Activated T-helper 9 cell treated with anti-CD3 and anti-CD28 coated beads, Interleukin-2, amount 50 U/mL, for 16 hours (primary cell): ENCODE measurements at regions not wholly inside any gene's neighbourhood (a gene's known extent, or its start where the extent isn't known, plus 50 kb on each side); places are given as distances from the start of the nearest gene placed in this dataset.
"Not testable (repeated sequence)": the region's sequence is repeated elsewhere in the genome, so short reads cannot be mapped to it uniquely, and the experiment has no call there.

Experiments
- DNase-seq: peaks from one replicate; pipeline ENCODE4 v3.0.0-alpha.2; 2020; ENCODE audit warnings: low read depth

DNA sequence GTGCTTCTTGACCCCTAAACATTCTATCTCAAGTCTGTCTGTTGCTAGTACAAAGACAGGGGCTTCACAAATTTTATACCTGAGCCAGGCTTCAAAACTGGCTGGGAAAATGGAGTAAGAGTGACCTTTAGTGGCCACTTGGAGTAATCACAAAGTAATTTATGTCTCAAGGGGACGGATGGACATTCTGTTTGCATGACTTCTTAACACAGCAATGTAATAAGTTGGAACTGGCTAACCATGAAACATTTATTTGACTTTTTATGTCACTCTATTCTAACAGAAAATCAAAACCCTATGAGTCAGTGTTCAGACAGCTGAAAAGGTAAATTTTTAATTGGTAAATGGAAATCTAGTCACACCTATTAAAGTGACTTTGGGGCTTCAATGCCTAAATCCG lies 600.6 kb downstream of the ANKRD50 start:
- no peak for DNase-seq

DNA sequence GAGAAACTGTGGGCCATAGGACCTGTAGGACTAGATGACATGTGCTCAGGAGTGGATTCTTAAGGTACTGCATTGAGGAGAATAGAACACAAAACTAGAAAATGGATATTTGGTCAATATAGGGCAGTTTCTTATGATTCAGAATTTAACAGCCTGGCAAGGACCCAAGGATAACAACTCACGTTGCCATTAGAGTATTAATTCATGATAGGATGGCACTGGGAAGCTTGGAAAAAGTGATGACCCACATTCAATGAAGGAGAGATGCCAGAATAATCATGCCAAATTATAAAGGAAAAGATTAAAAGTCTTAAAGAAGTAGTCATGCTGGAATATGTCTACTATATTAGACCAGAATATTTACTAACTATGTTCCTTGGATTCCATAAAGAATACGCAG lies 594.5 kb downstream of the ANKRD50 start:
- DNase-seq, result no peak

DNA sequence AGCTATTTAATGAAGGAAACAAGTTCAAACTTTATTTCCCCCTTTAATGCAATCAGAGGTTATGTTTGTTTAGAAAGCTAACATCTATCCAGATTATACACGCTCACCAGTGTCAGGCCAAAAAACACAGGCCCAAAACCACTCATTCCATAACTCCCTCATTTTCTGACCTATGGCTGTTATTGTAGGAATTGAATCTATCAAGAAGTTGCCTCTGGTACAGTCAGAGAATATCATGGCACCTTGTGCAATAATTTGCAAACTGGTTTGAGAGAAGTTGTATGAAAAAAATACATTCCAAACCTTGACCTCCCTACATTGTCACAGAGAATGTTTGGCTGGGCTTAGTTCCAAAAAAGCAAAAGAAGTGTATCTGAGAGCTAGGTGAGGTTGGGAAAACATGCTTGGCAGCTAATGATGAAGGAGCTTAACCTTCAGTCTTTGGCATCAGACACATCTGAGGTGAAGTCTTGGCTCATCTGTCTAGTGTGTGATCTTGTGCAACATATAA lies 591.0 kb downstream of the ANKRD50 start:
- DNase-seq, result no peak

DNA sequence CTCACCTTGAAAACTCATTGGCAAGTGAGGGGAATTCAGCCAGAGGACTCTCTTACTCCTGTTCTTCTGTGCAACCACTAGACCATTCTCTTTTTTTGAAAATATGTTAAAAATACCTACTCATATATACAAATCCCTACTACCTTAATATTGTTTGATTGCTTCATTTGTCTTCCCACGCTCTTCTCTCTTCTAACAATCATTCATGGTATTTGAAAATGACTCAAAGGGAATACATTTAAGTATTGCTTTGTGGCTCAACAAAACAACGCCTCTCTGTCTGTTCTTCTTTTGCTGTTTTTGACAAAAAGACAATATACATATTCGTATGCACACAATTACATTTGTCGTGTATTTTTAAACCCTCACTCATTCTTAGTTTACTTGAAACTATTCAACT lies 589.4 kb downstream of the ANKRD50 start:
- DNase-seq, result no peak

DNA sequence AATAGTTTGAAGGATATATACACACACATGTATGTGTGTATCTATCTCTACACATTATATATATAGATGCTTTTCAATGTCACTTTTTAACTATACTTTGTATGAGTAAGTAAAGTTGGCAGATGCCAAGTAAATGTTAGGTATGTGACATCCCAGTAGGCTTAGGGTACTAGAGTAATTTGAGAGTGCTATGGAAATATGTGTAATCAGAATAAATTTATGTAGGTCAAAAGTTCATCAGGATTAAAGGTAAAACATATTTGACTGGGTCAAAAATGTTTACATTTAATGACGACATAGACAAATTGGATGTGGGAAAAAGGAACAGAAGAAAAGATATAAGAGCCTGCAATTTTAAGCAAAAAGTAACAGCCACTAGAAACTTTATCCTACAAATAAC lies 588.8 kb downstream of the ANKRD50 start:
- DNase-seq, result no peak

- DNase-seq, result not testable (repeated sequence)
Measured at GRCh38 chr4:124131324-124131723, 581.2 kb downstream of the ANKRD50 start.

- no peak for DNase-seq
Measured at GRCh38 chr4:124132161-124132560, 580.4 kb downstream of the ANKRD50 start.

- DNase-seq, result no peak
Measured at GRCh38 chr4:124133753-124134152, 578.8 kb downstream of the ANKRD50 start.

DNA sequence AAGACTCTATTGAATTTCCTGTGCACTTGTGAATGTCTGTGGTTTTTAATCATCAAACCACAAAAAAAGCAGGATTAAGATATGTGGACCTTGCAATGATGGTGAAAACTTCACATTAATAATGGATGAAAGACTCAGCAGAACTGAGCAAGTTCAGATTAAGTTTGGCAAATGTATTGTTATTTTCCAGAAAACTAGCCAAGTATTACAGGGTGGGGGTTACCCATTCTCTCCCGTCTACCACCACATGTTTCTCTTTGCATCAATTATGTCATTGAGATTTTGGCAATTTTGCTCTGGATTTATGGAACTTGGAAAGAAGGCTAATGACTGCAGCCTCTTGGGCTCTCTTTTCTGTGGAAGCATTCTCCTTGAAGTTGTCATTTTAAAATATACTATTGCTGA lies 577.1 kb downstream of the ANKRD50 start:
- no peak for DNase-seq

DNA sequence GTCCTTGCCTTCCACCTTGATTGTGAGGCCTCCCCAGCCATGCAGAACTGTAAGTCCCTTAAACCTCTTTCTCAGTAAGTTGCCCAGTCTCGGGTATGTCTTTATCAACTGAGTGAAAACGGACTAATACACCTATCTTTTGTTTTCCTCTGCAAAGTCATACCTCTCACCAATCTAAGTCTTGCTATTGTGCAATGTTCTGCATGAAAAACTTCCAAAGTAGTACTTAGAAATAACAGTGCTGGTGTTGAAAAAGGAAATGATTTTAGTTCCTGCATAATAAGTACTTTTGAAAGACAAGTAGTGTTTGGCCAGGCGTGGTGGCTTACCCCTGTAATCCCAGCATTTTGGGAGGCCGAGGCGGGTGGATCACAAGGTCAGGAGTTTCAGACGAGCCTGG lies 573.5 kb downstream of the ANKRD50 start:
- DNase-seq, result no peak

DNA sequence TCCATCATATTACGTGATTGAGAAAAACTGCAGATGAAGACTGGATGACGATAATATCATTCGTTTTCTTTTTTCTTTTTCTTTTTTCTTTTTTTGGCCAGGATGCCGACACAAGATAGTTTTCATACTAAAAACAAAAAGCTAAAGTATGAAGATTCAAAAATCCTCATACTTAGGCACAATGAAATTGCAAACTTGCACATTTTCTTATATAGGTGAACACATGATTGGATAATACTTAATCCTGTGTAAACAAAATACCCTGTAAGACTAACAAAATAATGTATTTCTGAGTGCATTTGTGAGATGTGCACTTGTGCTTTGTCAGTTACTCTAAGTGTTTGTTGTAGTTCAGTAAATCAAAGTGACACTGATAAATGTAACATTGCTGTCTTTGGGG lies 568.9 kb downstream of the ANKRD50 start:
- DNase-seq, result no peak

DNA sequence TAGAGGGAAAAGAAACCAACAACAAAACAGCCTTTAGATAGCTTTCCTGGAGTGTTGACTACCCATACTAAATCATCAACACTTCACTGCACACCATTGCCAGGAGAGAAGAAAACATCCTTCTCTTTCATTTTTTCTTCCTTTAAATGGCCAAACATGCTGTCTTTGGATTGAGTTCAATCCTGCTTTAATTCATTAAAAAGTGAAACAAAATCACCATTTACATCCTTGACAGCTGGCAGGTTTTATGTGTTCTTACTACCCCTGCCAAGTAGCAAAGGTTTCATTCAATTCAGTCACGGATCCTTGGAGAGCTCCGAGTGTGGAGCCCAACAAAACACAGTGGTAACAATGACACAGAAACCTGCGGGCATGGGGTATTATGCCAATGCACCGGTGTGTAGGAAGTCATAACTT lies 568.3 kb downstream of the ANKRD50 start:
- DNase-seq, result no peak

- DNase-seq, result no peak
Measured at GRCh38 chr4:124146068-124146467, 566.5 kb downstream of the ANKRD50 start.

DNA sequence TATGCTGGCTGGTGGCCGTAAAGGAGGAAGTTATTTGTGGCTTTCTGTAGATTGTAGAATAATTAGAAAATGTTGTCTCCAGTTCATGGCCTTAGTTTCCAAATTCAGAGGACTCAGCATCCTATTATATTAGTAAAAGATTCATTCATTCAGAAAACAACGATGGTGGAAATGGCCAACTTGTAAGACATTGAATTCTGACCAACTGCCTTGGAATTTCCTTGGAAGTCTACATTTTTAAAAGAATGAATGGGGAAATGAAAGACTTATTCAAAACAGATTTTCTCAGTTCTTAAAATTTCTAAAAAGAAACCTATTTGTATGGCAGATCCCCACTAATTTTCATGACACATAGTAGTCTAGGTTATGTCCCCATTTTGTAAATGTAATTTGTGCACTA lies 561.5 kb downstream of the ANKRD50 start:
- DNase-seq, result no peak

DNA sequence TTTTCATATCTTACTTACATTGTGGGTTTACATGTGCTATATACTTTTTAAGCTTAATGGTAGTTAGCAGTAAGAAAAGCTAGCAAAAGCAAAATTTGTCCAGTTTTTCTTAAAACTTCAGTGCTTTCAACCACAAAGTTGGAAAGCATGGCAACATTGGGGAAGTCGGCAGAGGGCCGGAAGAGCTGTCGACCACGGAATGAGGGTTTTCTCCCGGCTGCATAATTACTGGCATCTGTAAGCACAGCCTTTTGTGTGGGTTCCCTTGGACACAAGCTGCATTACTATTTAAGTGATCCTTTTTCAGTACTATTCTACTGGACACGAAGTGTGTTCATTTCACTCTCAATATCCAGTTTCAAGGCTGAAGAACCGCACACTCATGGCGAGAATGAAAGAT lies 560.4 kb downstream of the ANKRD50 start:
- DNase-seq, result no peak

GRCh38 chr4:124155239-124155638 lies 557.3 kb downstream of the ANKRD50 start:
- DNase-seq, result no peak

GRCh38 chr4:124157396-124158083 lies 555.0 kb downstream of the ANKRD50 start:
- DNase-seq, result no peak

DNA sequence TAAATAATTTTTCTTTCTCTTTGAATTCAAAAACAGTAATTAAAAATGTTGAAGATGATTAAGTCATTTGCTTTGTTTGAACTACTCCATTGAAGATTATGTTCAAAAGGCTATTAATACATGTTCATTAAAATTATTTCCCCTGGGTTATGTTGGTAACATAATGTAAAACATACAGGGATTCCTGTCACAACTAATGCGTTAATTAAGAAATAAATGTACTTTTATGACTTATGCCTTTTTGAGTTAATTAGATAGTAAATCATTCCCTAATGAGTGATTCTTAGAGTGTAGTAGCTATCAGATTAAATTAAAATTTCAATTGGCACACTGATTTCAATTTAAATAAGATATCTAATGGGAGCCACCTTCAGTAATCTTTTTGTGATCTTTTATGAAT lies 549.1 kb downstream of the ANKRD50 start:
- DNase-seq, result no peak

DNA sequence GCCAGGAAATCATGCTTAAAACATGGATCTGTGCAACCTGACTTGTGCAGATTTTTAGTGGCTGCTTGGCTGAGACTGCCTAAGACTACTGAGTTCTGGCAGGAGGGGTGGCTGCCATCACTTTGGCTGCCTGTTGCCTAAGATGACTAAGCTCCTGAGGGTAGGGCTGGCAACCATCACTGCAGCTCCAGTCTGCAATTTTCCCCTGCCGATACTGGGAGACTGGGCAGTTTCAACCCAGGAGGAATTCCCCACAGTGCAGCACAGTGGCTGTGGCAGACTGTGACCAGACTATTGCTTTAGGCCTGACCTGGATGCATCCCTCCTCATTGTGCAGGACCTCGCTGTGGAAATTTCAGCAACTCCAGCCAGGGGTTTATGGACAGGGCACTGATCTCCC lies 544.9 kb downstream of the ANKRD50 start:
- DNase-seq, result no peak

GRCh38 chr4:124169524-124169923 lies 543.0 kb downstream of the ANKRD50 start:
- not testable (repeated sequence) for DNase-seq

GRCh38 chr4:124173912-124174311 lies 538.6 kb downstream of the ANKRD50 start:
- DNase-seq, result no peak

GRCh38 chr4:124177647-124178425 lies 534.7 kb downstream of the ANKRD50 start:
- no peak for DNase-seq

DNA sequence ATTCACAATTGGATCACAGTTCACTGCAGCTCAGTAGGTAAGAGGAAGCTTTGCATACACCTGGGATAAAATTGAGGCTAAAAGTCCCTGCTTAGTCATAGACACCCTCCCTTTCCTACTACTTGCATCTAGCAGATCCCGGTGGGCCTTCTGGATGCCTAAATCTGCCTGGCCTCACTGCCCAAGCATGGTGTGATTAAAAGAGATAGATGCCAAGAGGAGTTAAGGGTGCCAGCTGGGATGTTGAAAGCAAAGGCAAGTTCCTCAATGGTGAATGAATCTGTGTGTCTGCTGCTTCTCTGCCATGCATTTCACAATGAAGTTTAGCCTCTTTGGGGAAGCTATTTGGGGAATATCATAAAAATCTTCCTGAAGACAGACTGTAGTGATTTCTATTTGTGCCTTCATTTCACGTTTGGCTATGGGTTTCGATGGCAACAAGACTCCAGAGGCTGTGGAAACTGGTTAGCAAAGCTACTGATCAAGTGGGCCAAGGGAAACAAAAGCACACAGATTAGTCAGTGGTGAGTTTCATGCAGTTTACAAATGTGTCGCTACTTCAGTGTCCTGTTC lies 534.0 kb downstream of the ANKRD50 start:
- DNase-seq, result no peak
